IMR-90 (cell line): ENCODE measurements at regions not wholly inside any gene's neighbourhood (a gene's known extent, or its start where the extent isn't known, plus 50 kb on each side); places are given as distances from the start of the nearest gene placed in this dataset.

Experiments used
- ATAC-seq: fragments of 200-7000 bp; cut with Tn5 transposase; 2 replicates; pipeline ENCODE4 v1.9.1; 2020; ENCODE audit warnings: low read depth, mild to moderate bottlenecking, moderate library complexity
- BruUV-seq: library from RNA; stranded (reverse); fragments of 400-500 nt; replicated peaks from 2 replicates; lab custom pipeline; 2021; lab: Mats Ljungman, UMichigan
- CTCF ChIA-PET: fragments of 300-600 bp; formaldehyde crosslinking; extraction: SDS; loops from one replicate; lab custom pipeline; 2021; ENCODE audit warnings: antibody characterized with exemption; lab: Yijun Ruan, JAX
- POLR2A ChIA-PET: fragments of 300-600 bp; sonication (Branson Sonifier 250); formaldehyde crosslinking; loops from one replicate; lab custom pipeline; 2022; ENCODE audit warnings: antibody characterized with exemption; ENCODE audit not compliant: unreplicated experiment; lab: Charles Lee
- DNase-seq: peaks from one replicate; pipeline ENCODE4 v3.0.0; 2013
- H2AFZ ChIP-seq: replicated peaks from 2 replicates; pipeline ENCODE3; 2013; ENCODE audit warnings: low read length, mild to moderate bottlenecking; ENCODE audit not compliant: poor library complexity
- H2AK5ac ChIP-seq: 2 replicates; pipeline ENCODE4 v1.6.1; 2013; ENCODE audit warnings: low read depth, low read length, inconsistent platforms
- H2AK9ac ChIP-seq: replicated peaks from 2 replicates; pipeline ENCODE3; 2013; ENCODE audit warnings: mild to moderate bottlenecking, low read depth, low read length, moderate library complexity; ENCODE audit not compliant: poor library complexity
- H2BK120ac ChIP-seq: 2 replicates; pipeline ENCODE4 v1.6.1; 2013; ENCODE audit warnings: low read depth, low read length, inconsistent platforms
- H2BK15ac ChIP-seq: 3 replicates; pipeline ENCODE4 v1.6.1; 2013; ENCODE audit warnings: low read depth, low read length, inconsistent platforms
- H2BK20ac ChIP-seq: 2 replicates; pipeline ENCODE4 v1.6.1; 2013; ENCODE audit warnings: low read depth, mild to moderate bottlenecking, inconsistent platforms, low read length, moderate library complexity
- H2BK5ac ChIP-seq: 2 replicates; pipeline ENCODE4 v1.6.1; 2013; ENCODE audit warnings: mild to moderate bottlenecking, low read depth, low read length, inconsistent platforms; ENCODE audit not compliant: poor library complexity, severe bottlenecking
- H3K14ac ChIP-seq: replicated peaks from 2 replicates; pipeline ENCODE4 v1.6.1; 2013; ENCODE audit warnings: low read depth, low read length, inconsistent platforms
- H3K18ac ChIP-seq: 2 replicates; pipeline ENCODE4 v1.6.1; 2013; ENCODE audit warnings: low read depth, low read length, control low read depth
- H3K23ac ChIP-seq: 2 replicates; pipeline ENCODE4 v1.6.1; 2013; ENCODE audit warnings: low read depth, low read length, inconsistent platforms
- H3K27ac ChIP-seq: 2 replicates; pipeline ENCODE4 v1.5.1; 2013; ENCODE audit warnings: mild to moderate bottlenecking, control low read depth, low read length; ENCODE audit not compliant: insufficient read depth
- H3K27me3 ChIP-seq: 2 replicates; pipeline ENCODE4 v1.6.1; 2013; ENCODE audit warnings: low read length; ENCODE audit not compliant: control insufficient read depth, insufficient read depth
- H3K36me3 ChIP-seq: 2 replicates; pipeline ENCODE4 v1.6.1; 2013; ENCODE audit warnings: low read length, mixed read lengths; ENCODE audit not compliant: control insufficient read depth, insufficient read depth
- H3K4ac ChIP-seq: 2 replicates; pipeline ENCODE4 v1.6.1; 2013; ENCODE audit warnings: low read depth, low read length, inconsistent platforms
- H3K4me1 ChIP-seq: 2 replicates; pipeline ENCODE4 v1.6.1; 2013; ENCODE audit warnings: low read length, mixed read lengths; ENCODE audit not compliant: control insufficient read depth, insufficient read depth
- H3K4me2 ChIP-seq: 2 replicates; pipeline ENCODE4 v1.6.1; 2013; ENCODE audit warnings: low read depth, mild to moderate bottlenecking, control low read depth, low read length, moderate library complexity
- H3K4me3 ChIP-seq: 2 replicates; pipeline ENCODE4 v1.5.1; 2013; ENCODE audit warnings: low read depth, mild to moderate bottlenecking, control low read depth, low read length, moderate library complexity; ENCODE audit not compliant: insufficient read depth
- H3K56ac ChIP-seq: 2 replicates; pipeline ENCODE4 v1.6.1; 2013; ENCODE audit warnings: low read length, inconsistent platforms; ENCODE audit not compliant: insufficient read depth; ENCODE audit errors: extremely low read depth
- H3K79me1 ChIP-seq, 2 experiments: 2 replicates each; pipeline ENCODE4 v1.6.1; 2013; ENCODE audit warnings: low read length in 2 of 2, inconsistent platforms in 1 of 2, low read depth in 1 of 2
- H3K9ac ChIP-seq: 2 replicates; pipeline ENCODE4 v1.6.1; 2013; ENCODE audit warnings: low read depth, low read length, control low read depth
- H3K9me1 ChIP-seq: 2 replicates; pipeline ENCODE4 v1.6.1; 2013; ENCODE audit warnings: low read length, inconsistent platforms; ENCODE audit not compliant: insufficient read depth
- H3K9me3 ChIP-seq: 2 replicates; pipeline ENCODE4 v1.6.1; 2013; ENCODE audit warnings: low read length; ENCODE audit not compliant: control insufficient read depth, insufficient read depth
- H4K20me1 ChIP-seq: 2 replicates; pipeline ENCODE4 v1.6.1; 2013; ENCODE audit warnings: low read length, inconsistent platforms; ENCODE audit not compliant: insufficient read depth
- H4K5ac ChIP-seq: 2 replicates; pipeline ENCODE4 v1.6.1; 2013; ENCODE audit warnings: mild to moderate bottlenecking, low read depth, low read length, control low read depth
- H4K8ac ChIP-seq, 2 experiments: 2 replicates each; pipeline ENCODE4 v1.6.1; 2013; ENCODE audit warnings: low read depth in 2 of 2, low read length in 2 of 2, control low read depth in 1 of 2, inconsistent platforms in 1 of 2
- H4K91ac ChIP-seq: 2 replicates; pipeline ENCODE4 v1.6.1; 2013; ENCODE audit warnings: low read depth, low read length, inconsistent platforms; ENCODE audit not compliant: insufficient read depth
- CEBPB ChIP-seq: IDR thresholded peaks from 2 replicates; pipeline ENCODE4 v1.6.1; 2012; ENCODE audit warnings: low read depth, low read length, improper control_type of control experiment
- FOS ChIP-seq: fragments of 150-350 bp; IDR thresholded peaks from 2 replicates; pipeline ENCODE4 v1.6.1; 2016; ENCODE audit warnings: low read depth, low read length
- MAFK ChIP-seq: IDR thresholded peaks from 2 replicates; pipeline ENCODE4 v1.6.1; 2012; ENCODE audit warnings: low read depth, low read length, improper control_type of control experiment
- MXI1 ChIP-seq: IDR thresholded peaks from 2 replicates; pipeline ENCODE4 v1.6.1; 2012; ENCODE audit warnings: low read depth, mild to moderate bottlenecking, low read length, moderate library complexity, borderline replicate concordance
- RAD21 ChIP-seq: IDR thresholded peaks from 2 replicates; pipeline ENCODE4 v1.6.1; 2012; ENCODE audit warnings: low read length, improper control_type of control experiment
- WGBS, 2 experiments: methylation state at CpG; one replicate each; pipeline versions ENCODE4 v1.1.5 to v1.1.7; 2013; ENCODE audit warnings: missing lambda C conversion rate in 2 of 2; ENCODE audit not compliant: insufficient read length in 1 of 2; ENCODE audit errors: extremely low coverage in 2 of 2; 5-methylcytosine and 5-hydroxymethylcytosine counted together
- dilution Hi-C: fragments of 300-500 bp; cut with HindIII; formaldehyde crosslinking; loops from one replicate; pipeline ENCODE4 v1.14.3; 2018; ENCODE audit warnings: low sequenced_read_pairs; ENCODE audit not compliant: unreplicated experiment
- in situ Hi-C: fragments of 300-500 bp; cut with MboI; formaldehyde crosslinking; loops from 3 replicates; pipeline ENCODE4 v1.14.3; 2019; ENCODE audit warnings: low sequenced_read_pairs, inconsistent platforms, mixed read lengths
- intact Hi-C: fragments of 100-400 bp; cut with micrococcal nuclease; formaldehyde crosslinking; loops from 2 replicates; pipeline ENCODE4 v1.10.0; 2022
- TF ChIP-seq, protein P1 (sequence below): fragments of 150-350 bp; IDR thresholded peaks from 2 replicates; pipeline ENCODE4 v1.6.1; 2017; ENCODE audit warnings: mild to moderate bottlenecking, antibody characterized with exemption, low read length, low read depth

DNA sequence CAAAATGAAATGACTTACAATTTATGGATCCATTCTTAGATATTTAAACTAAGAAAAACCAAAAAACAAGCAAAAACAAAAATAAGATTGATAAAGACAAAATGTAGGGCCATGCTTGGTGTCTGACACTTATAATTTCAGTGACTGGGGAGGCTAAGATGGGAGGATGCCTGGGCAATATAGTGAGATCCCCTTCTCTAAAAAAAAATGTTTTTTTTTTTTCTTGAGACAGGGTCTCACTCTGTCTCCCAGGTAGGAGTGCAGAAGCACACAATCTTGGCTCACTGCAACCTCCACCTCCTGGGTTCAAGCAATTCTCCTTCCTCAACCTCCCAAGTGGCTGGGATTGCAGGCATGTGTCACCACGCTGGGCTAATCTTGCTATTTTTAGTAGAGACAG, 92.4 kb downstream of the HFE start:
- no peak overlapping the region for H3K9ac ChIP-seq
- ChIA-PET POLR2A (no interaction called here), CTCF (no interaction called here)
- no peaks in the 10 kb centered on the region for H3K36me3 ChIP-seq
- H3K4ac ChIP-seq: no peak overlapping the region
- WGBS, 2 experiments: no CpG with 5 or more reads among the region's 1 CpG
- ATAC-seq (no peak), DNase-seq (no peak)
- no peak overlapping the region for H3K27ac ChIP-seq
- H3K23ac ChIP-seq: no peak overlapping the region
- TF ChIP-seq, protein P1, sequence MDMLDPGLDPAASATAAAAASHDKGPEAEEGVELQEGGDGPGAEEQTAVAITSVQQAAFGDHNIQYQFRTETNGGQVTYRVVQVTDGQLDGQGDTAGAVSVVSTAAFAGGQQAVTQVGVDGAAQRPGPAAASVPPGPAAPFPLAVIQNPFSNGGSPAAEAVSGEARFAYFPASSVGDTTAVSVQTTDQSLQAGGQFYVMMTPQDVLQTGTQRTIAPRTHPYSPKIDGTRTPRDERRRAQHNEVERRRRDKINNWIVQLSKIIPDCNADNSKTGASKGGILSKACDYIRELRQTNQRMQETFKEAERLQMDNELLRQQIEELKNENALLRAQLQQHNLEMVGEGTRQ: no peak
- TF ChIP-seq MXI1 (no peak), CEBPB (no peak), FOS (no peak), MAFK (no peak), RAD21 (no peak)
- H4K20me1 ChIP-seq: no peaks in the 10 kb centered on the region
- no peak overlapping the region for H4K91ac ChIP-seq
- intact Hi-C loops: no loop called here
- no peak overlapping the region for H2BK120ac ChIP-seq
- no peak overlapping the region for H2BK5ac ChIP-seq
- H3K27me3 ChIP-seq: no peaks in the 10 kb centered on the region
- H4K8ac ChIP-seq: no peak overlapping the region
- no peak overlapping the region for H4K5ac ChIP-seq
- 0 out of 2 replicates have a peak, but pooled peaks cover 2% of the 10 kb centered on the region for H3K9me1 ChIP-seq
- in situ Hi-C loops: loop anchor here (25.0 kb wide), 1 partner anchor 958 kb away; a partner anchor contains a TSS
- H2AFZ ChIP-seq: no peak overlapping the region
- no peak overlapping the region for H3K56ac ChIP-seq
- H2BK15ac ChIP-seq: no peak overlapping the region
- H3K14ac ChIP-seq: no peak overlapping the region
- H2AK9ac ChIP-seq: no peak overlapping the region
- H3K4me3 ChIP-seq: no peak overlapping the region
- H3K4me2 ChIP-seq: no peak overlapping the region
- no peak overlapping the region for H2BK20ac ChIP-seq
- H3K9me3 ChIP-seq: no peaks in the 10 kb centered on the region
- H3K79me1 ChIP-seq: no peaks in the 10 kb centered on the region
- H2AK5ac ChIP-seq: no peak overlapping the region
- H3K18ac ChIP-seq: no peak overlapping the region
- BruUV-seq: no TSS peak
- H3K4me1 ChIP-seq: no peaks in the 10 kb centered on the region
- dilution Hi-C loops: no loop called here
